ENCODE measurements at regions not wholly inside any gene's neighbourhood (a gene's known extent, or its start where the extent isn't known, plus 50 kb on each side); places are given as distances from the start of the nearest gene placed in this dataset.

GRCh38 chr7:52980129-52980528 is 55.3 kb upstream of the POM121L12 start:
- no peak for DNase-seq

- no peak for DNase-seq
Measured at GRCh38 chr7:52973126-52973525, 62.3 kb upstream of the POM121L12 start.

GRCh38 chr7:52962402-52963076 is 72.9 kb upstream of the POM121L12 start:
- no peak for DNase-seq

- DNase-seq: no peak
Measured at GRCh38 chr7:52961084-52961483, 74.3 kb upstream of the POM121L12 start.

GRCh38 chr7:52959878-52960660 is 75.4 kb upstream of the POM121L12 start:
- no peak for DNase-seq

GRCh38 chr7:52959336-52959735 is 76.1 kb upstream of the POM121L12 start:
- no peak for DNase-seq

- no peak for DNase-seq
Measured at GRCh38 chr7:52958621-52959140, 76.8 kb upstream of the POM121L12 start.

GRCh38 chr7:52956379-52956915 is 79.0 kb upstream of the POM121L12 start:
- no peak for DNase-seq

- no peak for DNase-seq
Measured at GRCh38 chr7:52955522-52955921, 79.9 kb upstream of the POM121L12 start.

- DNase-seq: no peak
Measured at GRCh38 chr7:52944921-52945320, 90.5 kb upstream of the POM121L12 start.

- peak; percentile 19 for DNase-seq
Measured at GRCh38 chr7:52940481-52940880, 95.0 kb upstream of the POM121L12 start.

- no peak for DNase-seq
Measured at GRCh38 chr7:52938455-52939133, 96.8 kb upstream of the POM121L12 start.

- DNase-seq: no peak
Measured at GRCh38 chr7:52936750-52937149, 98.7 kb upstream of the POM121L12 start.

GRCh38 chr7:52928591-52928990 is 106.8 kb upstream of the POM121L12 start:
- DNase-seq: no peak

- no peak for DNase-seq
Measured at GRCh38 chr7:52925332-52925731, 110.1 kb upstream of the POM121L12 start.

- no peak for DNase-seq
Measured at GRCh38 chr7:52920977-52921376, 114.5 kb upstream of the POM121L12 start.

- DNase-seq: no peak
Measured at GRCh38 chr7:52917982-52918578, 117.4 kb upstream of the POM121L12 start.

- DNase-seq: no peak
Measured at GRCh38 chr7:52911795-52912194, 123.6 kb upstream of the POM121L12 start.

- no peak for DNase-seq
Measured at GRCh38 chr7:52911326-52911725, 124.1 kb upstream of the POM121L12 start.

GRCh38 chr7:52909935-52910334 is 125.5 kb upstream of the POM121L12 start:
- DNase-seq: no peak

GRCh38 chr7:52909131-52909530 is 126.3 kb upstream of the POM121L12 start:
- DNase-seq: no peak

- DNase-seq: no peak
Measured at GRCh38 chr7:52897713-52898112, 137.7 kb upstream of the POM121L12 start.

All from skin of body (tissue), 1 donor.